ENCODE measurements at regions not wholly inside any gene's neighbourhood (a gene's known extent, or its start where the extent isn't known, plus 50 kb on each side); places are given as distances from the start of the nearest gene placed in this dataset.

DNA sequence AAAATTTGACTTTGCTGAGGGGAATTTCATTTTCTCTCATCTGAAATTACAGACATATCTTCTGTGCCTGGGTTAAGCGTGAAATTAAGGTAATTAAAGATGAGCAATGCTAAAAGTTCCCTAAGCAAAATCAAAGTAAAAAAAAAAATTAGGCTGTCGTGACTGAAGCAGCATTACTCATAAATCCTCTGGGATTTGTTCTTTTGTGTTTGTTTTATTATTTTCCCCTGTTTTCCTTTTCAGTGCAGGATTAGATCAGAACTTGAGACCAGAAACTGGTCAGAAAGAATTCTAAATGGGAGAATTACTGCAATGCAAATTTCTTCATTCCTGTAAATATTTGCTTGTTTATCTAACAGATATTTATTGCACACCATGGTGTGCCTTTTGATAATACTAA lies 141.4 kb upstream of the BET1 start:
- no peaks in the 10 kb centered on the region for H3K79me1 ChIP-seq (ENCODE audit: low read depth, low read length)
- H4K91ac ChIP-seq (replicated peaks; ENCODE audit: insufficient read length, low read length) = no peak overlapping the region
- FAIRE-seq (no peak), DNase-seq (ENCODE audit: low read depth in 1 of 2, low spot score in 2 of 2) (no peak)
- ChIA-PET POLR2A (ENCODE audit: partially characterized antibody) (no interaction called here), CTCF (ENCODE audit: partially characterized antibody) (no interaction called here)
- no peaks in the 10 kb centered on the region for H3K36me3 ChIP-seq (ENCODE audit: control insufficient read depth in 2 of 4, insufficient read depth in 4 of 4, low read length in 3 of 4)
- H3K4me2 ChIP-seq (ENCODE audit: insufficient read depth in 1 of 2, low read depth in 2 of 2, low read length in 2 of 2) = no peak overlapping the region
- H2BK15ac ChIP-seq (ENCODE audit: low read length) = no peak overlapping the region
- no peaks in the 10 kb centered on the region for H3K27me3 ChIP-seq (replicated peaks in 1 of 4; ENCODE audit: control insufficient read depth in 3 of 4, extremely low read depth in 1 of 4, insufficient read depth in 3 of 4, low read length in 3 of 4)
- no peaks in the 10 kb centered on the region for H3K4me1 ChIP-seq (replicated peaks in 1 of 4; ENCODE audit: control insufficient read depth in 3 of 4, insufficient read depth in 4 of 4, low read length in 3 of 4)
- no peak overlapping the region for H2AK5ac ChIP-seq (ENCODE audit: low read depth, low read length)
- H3K56ac ChIP-seq (replicated peaks; ENCODE audit: insufficient read length, low read depth, low read length) = no peak overlapping the region
- H3K4ac ChIP-seq (replicated peaks; ENCODE audit: insufficient read length, low read depth, low read length) = no peak overlapping the region
- H2AFZ ChIP-seq (ENCODE audit: low read length) = no peak overlapping the region
- H4K20me1 ChIP-seq (replicated peaks in 1 of 2; ENCODE audit: control insufficient read depth in 1 of 2, insufficient read depth in 2 of 2, low read length in 2 of 2) = no peaks in the 10 kb centered on the region
- H3K23ac ChIP-seq (ENCODE audit: insufficient read length) = no peak overlapping the region
- no peaks in the 10 kb centered on the region for H3K79me2 ChIP-seq (ENCODE audit: control insufficient read depth in 1 of 2, insufficient read depth in 2 of 2, low read length in 2 of 2)
- H2BK20ac ChIP-seq (ENCODE audit: low read length) = no peak overlapping the region
- no peak overlapping the region for H3K14ac ChIP-seq (ENCODE audit: insufficient read length)
- H3K9me3 ChIP-seq (ENCODE audit: insufficient read depth in 2 of 2, low read depth in 1 of 2, low read length in 1 of 2) = no peaks in the 10 kb centered on the region
- no peak overlapping the region for H2BK5ac ChIP-seq (ENCODE audit: low read depth, low read length)
- WGBS, 2 experiments (ENCODE audit: extremely low coverage in 1 of 2, insufficient coverage in 1 of 2, insufficient read length in 1 of 2, insufficient replicate concordance in 2 of 2, low coverage in 1 of 2, low lambda C conversion rate in 2 of 2, missing lambda C conversion rate in 1 of 2) = 81% methylated on average over 2 of the region's 2 CpGs; no CpG with 5 or more reads in 1 of the 2 experiments
- no peak overlapping the region for H4K5ac ChIP-seq (ENCODE audit: insufficient read length, low read depth, low read length)
- H4K8ac ChIP-seq (ENCODE audit: extremely low read depth, insufficient read depth, low read length) = no peak overlapping the region
- H2BK12ac ChIP-seq (ENCODE audit: low read depth, low read length) = no peak overlapping the region
- no peak overlapping the region for H3K18ac ChIP-seq (ENCODE audit: extremely low read depth, low read length)
- no peak overlapping the region for H3K4me3 ChIP-seq (ENCODE audit: extremely low read depth in 1 of 4, insufficient read depth in 2 of 4, low read depth in 3 of 4, low read length in 4 of 4)
- H3K23me2 ChIP-seq (ENCODE audit: low read depth, low read length) = no peaks in the 10 kb centered on the region
- H2BK120ac ChIP-seq (replicated peaks; ENCODE audit: low read depth, low read length) = no peak overlapping the region
- H3K27ac ChIP-seq (ENCODE audit: low read depth, low read length) = no peak overlapping the region
- no peak overlapping the region for H3K9ac ChIP-seq (replicated peaks in 1 of 4; ENCODE audit: extremely low read depth in 1 of 4, low read depth in 3 of 4, low read length in 3 of 4)
- TF ChIP-seq CBX5 (IDR thresholded peaks at IDR 0.05; ENCODE audit: low read depth, low read length) = no peak
- TF ChIP-seq KDM5A (IDR thresholded peaks at IDR 0.05; ENCODE audit: low read length) = no peak
- TF ChIP-seq SP4 (IDR thresholded peaks at IDR 0.05; ENCODE audit: low read length) = no peak
- TF ChIP-seq BACH1 (IDR thresholded peaks at IDR 0.05; ENCODE audit: low read length) = no peak
- TF ChIP-seq RFX5 (IDR thresholded peaks at IDR 0.05; ENCODE audit: borderline replicate concordance, low read depth, low read length) = no peak
- TF ChIP-seq FOSL1 (IDR thresholded peaks at IDR 0.05; ENCODE audit: insufficient read depth, low read depth, low read length) = no peak
- no peak for TF ChIP-seq NRF1 (IDR thresholded peaks at IDR 0.05; ENCODE audit: low read depth, low read length)
- TF ChIP-seq, protein P1, sequence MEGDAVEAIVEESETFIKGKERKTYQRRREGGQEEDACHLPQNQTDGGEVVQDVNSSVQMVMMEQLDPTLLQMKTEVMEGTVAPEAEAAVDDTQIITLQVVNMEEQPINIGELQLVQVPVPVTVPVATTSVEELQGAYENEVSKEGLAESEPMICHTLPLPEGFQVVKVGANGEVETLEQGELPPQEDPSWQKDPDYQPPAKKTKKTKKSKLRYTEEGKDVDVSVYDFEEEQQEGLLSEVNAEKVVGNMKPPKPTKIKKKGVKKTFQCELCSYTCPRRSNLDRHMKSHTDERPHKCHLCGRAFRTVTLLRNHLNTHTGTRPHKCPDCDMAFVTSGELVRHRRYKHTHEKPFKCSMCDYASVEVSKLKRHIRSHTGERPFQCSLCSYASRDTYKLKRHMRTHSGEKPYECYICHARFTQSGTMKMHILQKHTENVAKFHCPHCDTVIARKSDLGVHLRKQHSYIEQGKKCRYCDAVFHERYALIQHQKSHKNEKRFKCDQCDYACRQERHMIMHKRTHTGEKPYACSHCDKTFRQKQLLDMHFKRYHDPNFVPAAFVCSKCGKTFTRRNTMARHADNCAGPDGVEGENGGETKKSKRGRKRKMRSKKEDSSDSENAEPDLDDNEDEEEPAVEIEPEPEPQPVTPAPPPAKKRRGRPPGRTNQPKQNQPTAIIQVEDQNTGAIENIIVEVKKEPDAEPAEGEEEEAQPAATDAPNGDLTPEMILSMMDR (IDR thresholded peaks at IDR 0.05; ENCODE audit: control extremely low read depth in 1 of 3, insufficient read depth in 1 of 3, low read depth in 1 of 3, low read length in 3 of 3) = no peak
- no peak for TF ChIP-seq MAFK (IDR thresholded peaks at IDR 0.05; ENCODE audit: low read depth, low read length)
- no peak for TF ChIP-seq NANOG (IDR thresholded peaks at IDR 0.05; ENCODE audit: insufficient read depth, low read depth, low read length, poor library complexity, severe bottlenecking)
- TF ChIP-seq RBBP5 (IDR thresholded peaks at IDR 0.05; ENCODE audit: borderline replicate concordance, low read depth, low read length) = no peak
- no peak for TF ChIP-seq SUZ12 (IDR thresholded peaks at IDR 0.05; ENCODE audit: low read length)
- no peak for TF ChIP-seq SP1 (IDR thresholded peaks at IDR 0.05; ENCODE audit: low read depth, low read length)
- TF ChIP-seq HDAC6 (IDR thresholded peaks at IDR 0.05; ENCODE audit: low read depth, low read length) = no peak

Data from H1 (cell line).